DMS79 treated with DMSO at 0.1 percent for 48 hours (cell line): ENCODE measurements at regions not wholly inside any gene's neighbourhood (a gene's known extent, or its start where the extent isn't known, plus 50 kb on each side); places are given as distances from the start of the nearest gene placed in this dataset.

Experiments used
- DNase-seq: peaks from one replicate; lab custom pipeline; 2025; lab: John Stamatoyannopoulos, UW

DNA sequence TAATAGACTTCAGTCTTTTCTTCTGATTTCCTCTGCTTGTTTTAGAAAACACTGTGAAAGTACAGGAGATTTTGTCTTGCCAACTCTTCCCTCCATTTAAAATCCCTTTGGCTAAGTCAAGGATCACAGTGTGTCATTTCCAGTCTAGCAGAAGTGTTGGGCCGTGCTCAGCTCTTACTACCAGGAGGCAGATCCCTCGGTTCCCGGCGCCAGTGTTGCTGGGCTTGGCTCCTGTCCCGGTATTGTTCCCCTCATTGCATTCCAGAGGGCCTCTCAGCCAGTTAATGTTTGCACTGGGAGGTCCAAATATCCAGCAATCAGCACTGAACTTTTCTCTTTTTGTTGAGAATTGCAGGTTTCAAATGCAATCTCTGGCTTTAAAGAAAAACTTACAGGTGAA, 612.1 kb upstream of the MGMT start:
- DNase-seq: peak; percentile 90

DNA sequence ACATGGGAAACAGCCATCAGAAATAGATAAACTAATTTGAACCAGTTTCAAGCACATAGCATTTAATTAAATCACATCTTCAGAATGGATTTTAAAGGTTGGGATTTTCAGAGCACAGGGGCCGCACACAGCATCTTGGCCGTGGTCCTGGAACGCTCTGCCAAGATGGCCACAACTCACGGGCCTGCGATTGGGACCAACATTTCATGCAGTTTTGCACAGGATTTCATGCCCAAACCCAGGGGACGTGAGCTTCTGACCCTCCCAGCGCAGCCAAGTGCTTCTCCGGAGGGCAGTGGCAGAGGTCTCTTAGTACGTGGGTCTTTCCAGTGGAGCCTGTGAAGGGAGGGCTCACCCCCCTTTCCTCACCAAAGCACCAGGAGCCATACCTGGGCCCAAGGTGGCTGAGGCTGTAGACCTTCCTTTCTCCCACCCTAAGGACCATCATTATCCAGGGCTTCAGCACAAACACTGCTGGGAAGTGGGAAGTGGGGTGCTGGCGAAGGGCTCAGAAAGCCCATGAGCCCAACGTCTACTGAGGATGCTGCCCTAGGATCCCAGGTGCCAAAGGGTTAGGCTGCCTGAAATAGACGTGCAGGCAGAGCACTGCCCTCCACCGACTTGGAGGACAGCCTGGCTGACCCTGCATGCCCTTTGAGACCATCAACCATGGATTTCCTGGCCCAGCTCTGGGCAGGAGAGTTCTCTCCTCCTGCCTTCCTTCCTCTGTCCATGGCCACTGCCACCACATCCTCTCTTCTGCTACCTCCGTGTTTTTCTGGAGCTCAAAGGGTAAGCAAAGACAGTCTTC, 611.2 kb upstream of the MGMT start:
- DNase-seq: no peak

GRCh38 chr10:128859738-128860386, 607.2 kb upstream of the MGMT start:
- no peak for DNase-seq

- DNase-seq: no peak
Observed at GRCh38 chr10:128860574-128860973, 606.5 kb upstream of the MGMT start.

GRCh38 chr10:128861018-128861901, 605.8 kb upstream of the MGMT start:
- no peak for DNase-seq

GRCh38 chr10:128863411-128863810, 603.6 kb upstream of the MGMT start:
- DNase-seq: no peak

DNA sequence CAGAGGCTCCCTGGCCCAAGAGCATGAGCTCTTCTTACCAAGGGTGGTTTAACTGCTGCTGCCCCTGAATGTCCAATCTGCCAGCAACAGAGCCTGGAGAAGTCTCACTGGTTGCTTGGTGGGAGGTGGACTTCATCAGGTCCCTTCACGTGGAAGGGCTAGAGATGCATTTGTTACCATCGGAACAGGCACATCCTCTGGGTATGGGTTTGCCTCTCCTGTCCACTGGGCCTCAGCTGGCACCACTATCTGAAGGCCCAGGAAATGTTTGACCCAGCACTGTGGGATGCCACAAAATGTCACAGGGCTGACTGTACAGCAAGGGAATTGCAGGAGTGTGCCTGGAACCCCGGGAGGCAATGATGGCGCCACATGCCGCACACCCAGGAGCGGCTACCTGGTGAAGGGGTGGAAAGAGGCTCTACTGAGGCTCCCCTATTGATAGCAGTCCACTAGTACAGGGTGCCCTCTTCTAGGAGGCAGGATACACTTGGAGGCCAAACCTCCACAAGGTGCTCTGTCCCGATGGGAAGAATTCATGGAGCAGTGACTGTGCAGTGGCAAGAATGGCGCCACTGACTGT, 603.1 kb upstream of the MGMT start:
- DNase-seq: no peak

- no peak for DNase-seq
Observed at GRCh38 chr10:128864554-128865295, 602.3 kb upstream of the MGMT start.

DNA sequence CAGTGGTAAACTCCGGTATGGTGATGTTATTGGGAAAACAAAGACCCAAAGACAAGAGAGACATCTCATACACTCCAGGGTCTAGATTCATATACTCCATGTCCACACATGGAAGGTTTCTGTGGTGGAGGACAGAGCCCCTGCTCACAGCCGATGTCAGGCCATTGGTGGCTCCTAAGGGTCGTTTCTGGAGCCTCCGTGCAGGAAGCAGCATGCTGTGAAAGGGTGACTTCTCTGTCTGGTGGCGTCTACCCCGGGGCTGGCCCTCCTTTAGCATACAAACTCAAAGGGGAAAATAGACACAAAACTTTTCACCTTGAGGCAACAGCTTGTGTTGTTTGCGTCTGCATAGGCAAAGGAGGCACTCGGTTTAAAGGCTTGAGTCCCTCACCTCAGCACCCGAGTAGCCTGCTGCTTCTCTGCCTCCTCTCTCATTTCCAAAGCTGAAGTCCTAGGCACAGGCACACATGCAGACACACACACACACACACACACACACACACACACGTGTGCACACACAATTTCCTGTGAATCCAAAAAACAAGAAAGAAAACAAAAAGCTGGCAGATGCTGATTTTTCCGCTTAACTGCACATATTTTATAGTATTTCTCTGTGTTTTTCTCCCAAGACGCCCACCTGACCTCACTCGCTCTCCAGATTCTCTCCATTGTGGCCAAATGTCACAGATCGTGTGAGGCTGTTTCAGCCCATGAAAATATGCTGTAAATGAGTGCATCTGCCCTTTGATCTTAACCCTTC, 601.4 kb upstream of the MGMT start:
- DNase-seq: no peak

- no peak for DNase-seq
Observed at GRCh38 chr10:128866551-128866950, 600.5 kb upstream of the MGMT start.

DNA sequence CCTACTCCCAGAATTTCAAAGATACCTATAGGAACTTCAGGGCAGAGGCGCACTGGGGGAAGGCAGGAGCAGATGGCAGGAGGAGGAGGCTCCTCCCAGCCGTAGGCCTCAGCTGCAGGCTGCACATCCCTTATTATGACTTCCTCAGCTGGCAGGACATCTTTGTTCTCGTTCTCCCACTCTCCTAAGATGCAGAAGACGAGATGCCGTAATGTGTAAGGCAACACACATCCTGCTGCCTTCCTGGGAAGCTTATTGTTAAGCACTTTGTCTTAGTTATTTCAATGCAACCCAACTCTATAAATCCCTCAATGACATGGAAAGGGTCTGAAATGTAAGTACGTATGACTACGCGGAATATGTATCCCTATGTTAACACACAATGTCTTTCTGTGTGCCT, 599.8 kb upstream of the MGMT start:
- DNase-seq: no peak

DNA sequence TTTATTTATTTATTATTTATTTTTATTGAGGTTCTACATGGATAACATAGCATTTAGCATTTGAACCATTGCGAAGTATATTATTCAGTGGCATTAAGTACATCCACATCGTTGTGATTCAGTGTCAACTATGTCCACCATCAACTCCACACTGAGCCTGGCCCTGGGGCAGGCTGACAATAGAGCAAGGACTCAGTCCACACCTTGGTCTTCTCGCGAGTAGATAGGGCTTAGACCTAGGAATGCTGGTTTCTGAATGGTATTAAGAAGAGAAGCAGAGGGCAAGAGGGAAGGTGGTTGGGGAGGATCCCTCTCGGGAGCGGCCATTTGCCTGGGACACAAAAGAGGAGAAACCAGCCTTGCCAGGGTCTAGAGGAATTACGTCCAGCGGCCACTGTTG, 599.2 kb upstream of the MGMT start:
- DNase-seq: no peak

DNA sequence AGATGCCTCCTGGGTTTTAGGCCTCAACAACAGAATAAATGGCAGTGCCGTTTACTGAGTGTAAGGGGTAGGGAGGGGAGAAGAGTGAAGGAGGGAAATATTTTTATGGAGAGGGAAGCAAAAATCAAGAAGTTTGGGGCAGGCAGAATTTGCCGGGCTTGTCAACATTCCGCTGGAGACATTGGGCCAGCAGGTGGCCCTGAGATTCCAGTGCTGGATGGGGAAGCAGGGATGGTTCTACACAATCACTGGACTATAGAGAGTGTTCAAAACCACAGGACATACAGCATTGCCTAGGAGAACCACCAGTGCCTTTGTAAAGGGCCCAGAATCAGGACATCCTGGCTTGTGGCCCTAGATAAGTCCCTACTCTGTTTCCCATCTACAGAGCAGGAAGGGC, 598.6 kb upstream of the MGMT start:
- DNase-seq: no peak

DNA sequence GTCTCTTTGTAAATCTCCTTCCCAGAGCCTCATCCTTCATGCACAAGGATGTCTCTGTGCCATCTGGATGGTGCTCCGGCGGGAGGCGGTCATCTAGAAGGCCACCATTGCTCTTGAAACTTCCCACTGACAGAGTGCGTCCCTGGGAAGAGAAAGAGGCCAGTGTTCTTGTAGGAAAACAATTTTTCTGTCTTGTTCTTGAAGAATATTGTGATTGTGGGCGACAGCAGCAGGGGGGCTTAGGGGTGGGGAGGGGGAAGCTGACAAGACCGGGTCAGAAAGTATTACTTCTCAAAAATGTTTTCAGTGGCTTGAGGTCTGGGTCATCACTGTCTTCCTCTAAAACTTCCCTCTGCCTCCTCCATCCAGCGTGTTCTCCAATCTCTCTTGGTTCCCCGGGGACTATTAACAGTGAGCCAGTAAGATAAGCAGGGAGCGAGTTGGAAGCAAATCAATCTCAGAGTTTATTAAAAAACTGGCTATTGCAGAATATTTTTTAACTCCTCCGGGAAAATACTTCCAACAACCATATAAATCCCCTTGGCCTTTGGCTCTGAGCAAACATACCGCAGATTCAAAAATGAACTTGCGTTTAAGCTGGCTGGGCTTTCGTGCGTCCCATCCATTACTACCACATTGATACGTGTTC, 597.8 kb upstream of the MGMT start:
- no peak for DNase-seq

DNA sequence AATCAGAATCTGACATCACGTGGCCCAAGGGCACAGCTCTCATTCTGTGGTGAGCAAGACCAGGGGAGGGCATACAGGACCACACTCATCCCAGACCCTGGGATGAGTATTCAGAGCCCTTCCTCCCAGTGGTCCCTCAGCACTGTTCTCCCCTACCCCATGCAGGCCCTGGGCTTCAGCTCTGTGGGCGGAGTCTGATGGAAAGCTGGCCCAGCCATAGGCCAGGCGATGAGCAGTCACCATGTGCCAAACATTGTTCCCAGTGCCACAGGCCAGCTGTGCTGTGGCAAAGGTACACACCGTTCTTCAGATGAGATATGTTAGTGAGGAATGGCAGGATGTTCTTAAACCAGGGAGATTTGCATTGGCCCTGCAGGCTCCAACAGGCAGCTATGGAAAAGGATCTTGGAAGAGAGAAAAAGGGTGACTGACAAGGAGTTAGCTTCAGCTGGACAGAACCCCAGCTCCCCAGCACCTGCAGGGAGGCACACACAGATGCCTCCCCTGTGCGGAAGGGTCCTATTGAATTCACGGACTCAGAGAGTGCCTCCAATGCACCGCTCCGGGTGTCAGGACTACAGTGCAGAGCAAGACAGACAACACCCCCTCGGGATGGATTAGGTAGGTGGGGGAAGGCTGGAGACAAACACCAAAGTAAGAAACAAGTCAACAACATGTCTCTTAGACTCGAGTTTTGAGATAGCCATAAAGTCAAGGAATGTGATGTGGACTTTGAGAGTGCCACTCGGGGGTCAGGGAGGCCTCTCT, 596.0 kb upstream of the MGMT start:
- DNase-seq: no peak

DNA sequence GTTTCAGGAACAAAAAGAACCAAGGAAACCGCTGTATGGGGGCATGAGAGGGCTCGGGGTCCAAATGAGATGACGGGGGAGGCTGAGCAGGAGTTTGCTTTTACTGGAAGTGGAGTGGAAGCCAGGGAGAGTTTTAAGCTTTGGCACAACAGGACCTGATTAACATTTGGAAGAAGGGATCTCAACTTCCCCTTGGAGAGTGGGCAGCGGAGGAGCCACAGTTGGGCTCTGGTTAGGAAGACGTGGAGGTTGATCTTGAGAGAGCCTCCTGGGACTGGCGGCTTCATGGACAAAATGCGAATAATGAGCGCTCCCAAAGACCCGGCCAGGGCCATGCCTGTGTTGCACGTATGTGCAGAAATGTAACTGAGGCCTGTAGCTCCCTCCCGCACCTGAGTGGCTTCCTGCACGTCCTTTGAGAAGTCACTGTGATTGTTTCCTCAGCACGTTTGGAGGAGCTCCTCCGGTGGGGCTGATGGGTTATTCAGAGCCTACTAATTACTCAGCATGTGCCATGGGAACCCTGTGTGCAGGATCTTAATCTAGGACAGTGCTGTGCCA, 595.3 kb upstream of the MGMT start:
- DNase-seq: no peak

DNA sequence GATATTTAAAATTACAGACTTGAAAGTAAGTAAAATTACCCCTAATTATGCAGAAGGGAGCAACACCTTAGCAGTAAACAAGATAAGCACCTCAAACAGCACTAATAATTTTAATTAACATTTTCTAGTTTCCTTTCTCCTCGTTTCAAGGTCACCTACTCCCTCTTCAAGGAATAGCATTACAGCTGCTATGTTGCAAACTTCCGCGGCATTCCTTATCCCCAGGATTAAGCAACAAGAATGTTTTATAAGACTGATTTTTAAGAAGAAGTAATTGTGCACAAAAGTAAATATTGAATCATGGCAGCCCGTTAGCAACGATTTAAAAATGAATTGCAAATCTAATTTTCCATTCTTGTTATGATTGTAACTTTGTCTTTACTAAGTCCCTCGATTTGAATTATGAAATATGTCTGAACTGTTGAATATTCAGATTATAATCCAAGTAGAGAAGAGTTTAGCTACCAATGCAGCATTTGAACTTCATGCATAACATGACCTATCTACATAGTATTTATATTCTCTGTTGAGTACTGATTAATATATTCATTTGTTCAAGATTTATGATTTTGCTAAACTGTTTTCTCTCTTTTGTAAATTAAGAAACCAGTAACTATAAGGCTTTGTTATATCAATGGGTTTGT, 593.5 kb upstream of the MGMT start:
- DNase-seq: no peak

- no peak for DNase-seq
Observed at GRCh38 chr10:128874331-128874730, 592.7 kb upstream of the MGMT start.
